GM21825 (cell line): ENCODE measurements at regions not wholly inside any gene's neighbourhood (a gene's known extent, or its start where the extent isn't known, plus 50 kb on each side); places are given as distances from the start of the nearest gene placed in this dataset.
"Not testable (repeated sequence)": the region's sequence is repeated elsewhere in the genome, so short reads cannot be mapped to it uniquely, and the experiment has no call there.

ENCODE experiments used
- ATAC-seq: cut with Tn5 transposase; IDR thresholded peaks from one replicate; pipeline ENCODE4 v1.9.1; 2021; ENCODE audit warnings: mild to moderate bottlenecking, moderate library complexity; ENCODE audit not compliant: unreplicated experiment

- ATAC-seq, result no peak
Observed at GRCh38 chr3:151557068-151557840, 96.4 kb upstream of the IGSF10 start.

- no peak for ATAC-seq
Observed at GRCh38 chr3:151556596-151556995, 95.7 kb upstream of the IGSF10 start.

GRCh38 chr3:151555523-151555922 is 94.7 kb upstream of the IGSF10 start:
- no peak for ATAC-seq

GRCh38 chr3:151553888-151554287 is 93.0 kb upstream of the IGSF10 start:
- ATAC-seq, result no peak

GRCh38 chr3:151552589-151552988 is 91.7 kb upstream of the IGSF10 start:
- ATAC-seq, result no peak

DNA sequence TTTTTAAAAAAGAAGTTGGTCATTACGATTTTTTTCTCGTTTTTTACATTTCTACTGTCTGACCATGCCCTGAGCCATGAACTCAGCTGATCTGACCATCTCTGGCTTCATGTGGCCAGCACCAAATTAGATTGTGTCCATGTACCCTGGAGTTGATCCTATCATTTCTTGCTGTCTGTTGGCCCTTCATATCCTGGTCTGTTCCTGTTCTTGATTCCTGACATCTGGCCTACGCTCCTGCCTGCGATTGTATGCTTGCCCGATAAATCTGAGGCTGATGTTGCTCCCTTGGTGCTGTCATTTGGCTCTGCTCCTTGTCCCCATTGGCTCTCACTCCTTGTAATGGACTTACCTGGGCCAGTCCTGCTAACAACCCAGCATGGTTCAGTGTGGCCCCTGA is 89.8 kb upstream of the IGSF10 start:
- no peak for ATAC-seq

DNA sequence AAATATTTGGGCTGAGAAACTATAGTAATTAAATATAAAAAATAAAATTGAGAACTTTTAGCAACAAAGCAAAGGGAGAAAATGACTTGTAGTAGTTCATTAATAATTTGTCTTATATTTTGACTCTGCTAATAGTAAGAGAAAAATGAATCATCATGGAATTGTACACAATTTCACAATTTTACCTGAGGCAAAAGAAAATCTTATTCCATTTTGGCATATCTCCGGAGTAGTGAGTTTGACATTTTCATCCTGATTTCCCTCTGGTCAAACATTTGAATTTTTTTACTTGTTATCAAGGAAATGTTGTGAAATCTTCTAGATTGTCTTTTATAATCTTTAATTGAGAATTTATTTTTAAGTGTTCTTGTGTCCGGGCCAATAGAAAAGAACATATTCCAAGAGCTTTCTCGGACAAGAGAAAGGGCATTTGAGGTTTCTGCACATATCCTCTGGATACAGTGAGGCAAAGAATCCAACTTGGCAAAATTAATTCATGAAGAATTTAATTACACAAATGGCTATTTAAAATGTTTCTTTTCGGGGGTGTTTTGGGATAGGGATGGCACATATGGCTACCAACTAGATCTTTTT is 89.3 kb upstream of the IGSF10 start:
- no peak for ATAC-seq

DNA sequence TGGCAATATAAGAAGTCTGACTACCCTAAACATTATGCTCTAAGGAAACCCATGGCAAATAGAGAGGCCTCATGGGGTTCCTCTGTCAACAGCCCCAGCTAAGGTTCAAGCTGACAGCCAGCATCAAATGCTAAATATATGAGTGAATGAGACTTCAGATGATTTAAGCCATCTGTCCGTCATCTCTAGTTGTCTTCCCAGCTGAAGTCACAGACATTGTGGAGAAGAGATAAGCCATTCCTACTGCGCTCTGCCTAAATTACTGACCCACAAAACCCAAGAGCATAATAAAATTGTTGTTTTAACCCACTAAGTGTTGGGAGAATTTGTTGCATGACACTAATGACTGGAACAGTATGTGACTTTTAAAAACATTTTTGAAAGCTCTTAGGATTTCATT is 87.3 kb upstream of the IGSF10 start:
- ATAC-seq, result no peak

DNA sequence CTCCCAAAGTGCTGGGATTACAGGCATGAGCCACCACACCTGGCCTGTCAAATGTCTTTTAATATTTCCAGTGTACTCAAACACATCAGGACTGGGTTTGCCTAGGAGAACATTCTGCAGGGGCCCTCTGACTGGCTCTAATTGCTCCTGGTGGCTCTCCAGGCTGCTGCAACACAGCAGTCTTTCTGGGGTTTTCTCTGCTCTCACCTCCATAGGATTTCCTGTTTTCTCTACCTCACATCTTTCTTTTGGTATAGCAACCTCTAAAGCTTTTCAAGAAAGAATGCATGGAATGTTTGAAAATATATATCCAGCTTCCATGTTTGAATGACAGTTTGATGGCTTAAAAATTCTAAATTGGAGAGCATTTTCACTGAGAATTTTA is 83.3 kb upstream of the IGSF10 start:
- ATAC-seq, result no peak

DNA sequence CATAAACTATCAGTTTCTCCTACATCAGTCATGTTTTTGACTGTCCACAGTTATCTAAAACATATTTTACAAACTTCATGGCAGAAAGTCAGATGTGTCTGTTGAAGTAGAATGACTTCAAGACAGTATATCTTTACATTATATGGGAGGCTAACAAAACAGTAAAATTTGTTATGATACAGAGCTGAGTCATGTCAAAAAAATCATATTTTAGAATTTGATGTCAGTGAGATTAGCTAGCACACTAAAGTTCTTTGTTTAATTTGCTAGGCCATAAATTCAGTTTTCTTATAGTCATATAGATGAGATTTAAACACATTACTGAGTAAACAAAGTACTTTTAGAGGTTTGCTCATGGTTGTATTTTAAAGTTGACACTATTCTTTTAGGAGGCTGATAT is 80.3 kb upstream of the IGSF10 start:
- no peak for ATAC-seq

- ATAC-seq, result no peak
Observed at GRCh38 chr3:151539599-151539998, 78.7 kb upstream of the IGSF10 start.

GRCh38 chr3:151538456-151539393 is 77.9 kb upstream of the IGSF10 start:
- ATAC-seq, result no peak

DNA sequence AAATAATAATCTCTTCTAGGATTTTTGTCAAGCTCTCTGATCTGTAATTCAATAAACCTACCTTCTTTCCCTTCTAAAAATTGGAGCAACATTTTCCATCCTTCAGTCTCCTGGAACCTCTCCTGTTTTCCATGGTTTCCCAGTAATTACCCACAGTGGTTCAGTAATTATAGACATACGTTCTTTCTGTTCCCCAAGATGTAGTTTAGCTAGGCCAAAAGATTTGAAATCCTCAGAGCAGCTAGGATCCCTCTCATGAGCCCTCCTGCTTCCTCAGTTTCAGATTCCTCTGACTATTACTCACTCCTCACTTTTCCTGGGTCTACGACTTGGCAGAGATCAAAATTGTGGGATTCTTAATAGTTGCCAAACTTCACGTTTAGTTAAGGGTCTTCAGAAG is 76.9 kb upstream of the IGSF10 start:
- no peak for ATAC-seq

GRCh38 chr3:151526757-151527156 is 65.9 kb upstream of the IGSF10 start:
- ATAC-seq, result no peak

DNA sequence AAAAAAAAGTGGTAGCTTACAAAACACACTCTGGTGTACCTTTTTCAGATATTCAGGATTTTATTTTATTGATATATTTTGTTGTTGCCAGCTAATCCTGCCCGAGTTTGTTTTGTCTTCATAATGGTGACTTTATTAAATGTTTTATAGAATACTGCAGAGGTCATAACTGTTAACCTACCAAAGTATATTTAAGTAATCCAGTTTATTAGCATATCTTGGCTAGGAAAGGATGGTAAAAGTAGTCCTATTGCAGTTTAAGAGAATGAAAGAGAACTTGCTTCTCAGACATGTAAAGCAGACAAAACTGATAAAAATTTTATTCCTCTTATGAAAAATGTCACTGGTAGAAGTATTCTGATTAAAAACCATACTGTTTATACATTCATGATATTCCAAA is 59.2 kb upstream of the IGSF10 start:
- ATAC-seq, result no peak

DNA sequence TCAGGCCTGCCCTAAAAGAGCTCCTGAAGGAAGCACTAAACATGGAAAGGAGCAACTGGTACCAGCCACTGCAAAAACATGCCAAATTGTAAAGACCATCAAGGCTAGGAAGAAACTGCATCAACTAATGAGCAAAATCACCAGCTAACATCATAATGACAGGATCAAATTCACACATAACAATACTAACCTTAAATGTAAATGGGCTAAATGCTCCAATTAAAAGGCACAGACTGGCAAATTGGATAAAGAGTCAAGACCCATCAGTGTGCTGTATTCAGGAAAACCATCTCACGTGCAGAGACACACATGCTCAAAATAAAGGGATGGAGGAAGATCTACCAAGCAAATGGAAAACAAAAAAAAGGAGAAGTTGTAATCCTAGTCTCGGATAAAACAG is 50.6 kb upstream of the IGSF10 start:
- not testable (repeated sequence) for ATAC-seq
